Liver (tissue), 8 donors: ENCODE measurements at regions not wholly inside any gene's neighbourhood (a gene's known extent, or its start where the extent isn't known, plus 50 kb on each side); places are given as distances from the start of the nearest gene placed in this dataset.

Source experiments
- DNase-seq: peaks from one replicate; pipeline ENCODE4 v3.0.0-alpha.2; 2017; ENCODE audit warnings: low spot score
- H3K27ac ChIP-seq, 2 donors: one replicate each; pipeline ENCODE4 v1.7.0; 2013; ENCODE audit warnings: inconsistent platforms in 2 of 2, low read length in 2 of 2, control low read depth in 1 of 2, low read depth in 1 of 2, mild to moderate bottlenecking in 1 of 2
- H3K27me3 ChIP-seq, 4 donors: one replicate each; pipeline versions ENCODE4 v1.6.1 to v1.7.0; 2013; ENCODE audit warnings: low read length in 3 of 4, inconsistent platforms in 1 of 4, mild to moderate bottlenecking in 1 of 4, moderate library complexity in 1 of 4; ENCODE audit not compliant: control insufficient read depth in 4 of 4, insufficient read depth in 4 of 4
- H3K36me3 ChIP-seq, 4 donors: one replicate each; pipeline versions ENCODE4 v1.6.1 to v1.7.0; 2013; ENCODE audit warnings: low read length in 3 of 4, mild to moderate bottlenecking in 3 of 4, low read depth in 1 of 4, moderate library complexity in 1 of 4; ENCODE audit not compliant: control insufficient read depth in 4 of 4, insufficient read depth in 3 of 4
- H3K4me1 ChIP-seq, 4 donors: one replicate each; pipeline versions ENCODE4 v1.6.1 to v1.7.0; 2013; ENCODE audit warnings: low read length in 3 of 4, mild to moderate bottlenecking in 3 of 4, moderate library complexity in 1 of 4; ENCODE audit not compliant: control insufficient read depth in 4 of 4, insufficient read depth in 4 of 4
- H3K4me3 ChIP-seq, 3 donors: one replicate each; pipeline versions ENCODE4 v1.6.1 to v1.7.0; 2013; ENCODE audit warnings: low read length in 3 of 3, control low read depth in 1 of 3, low read depth in 1 of 3, mild to moderate bottlenecking in 1 of 3
- H3K9ac ChIP-seq, 2 donors: one replicate each; pipeline ENCODE4 v1.7.0; 2013; ENCODE audit warnings: low read length in 2 of 2, mild to moderate bottlenecking in 2 of 2, moderate library complexity in 2 of 2, control low read depth in 1 of 2, low read depth in 1 of 2
- H3K9me3 ChIP-seq, 4 donors: one replicate each; pipeline versions ENCODE4 v1.6.1 to v1.7.0; 2013; ENCODE audit warnings: low read length in 3 of 4; ENCODE audit not compliant: control insufficient read depth in 4 of 4
- ATF3 ChIP-seq: IDR thresholded peaks from 2 replicates; pipeline ENCODE4 v1.6.1; 2016; ENCODE audit warnings: antibody characterized with exemption
- CTCF ChIP-seq: fragments of 150-350 bp; IDR thresholded peaks from 2 replicates; pipeline ENCODE4 v1.5.1; 2017; ENCODE audit warnings: improper control_type of control experiment, low read depth, low read length; ENCODE audit not compliant: missing input control
- EGR1 ChIP-seq, 2 donors: IDR thresholded peaks; 2 replicates each; pipeline ENCODE4 v1.6.1; 2016 to 2018; ENCODE audit warnings: antibody characterized with exemption in 2 of 2, low read depth in 2 of 2
- FOXA1 ChIP-seq: IDR thresholded peaks from 2 replicates; pipeline ENCODE4 v1.6.1; 2016; ENCODE audit warnings: antibody characterized with exemption
- GABPA ChIP-seq, 2 donors: IDR thresholded peaks in 1 of 2; conservative IDR thresholded peaks in 1 of 2; 2 replicates each; pipeline ENCODE4 v1.6.1; 2016; ENCODE audit warnings: antibody characterized with exemption in 2 of 2, mild to moderate bottlenecking in 1 of 2, moderate library complexity in 1 of 2
- HNF4A ChIP-seq, 2 donors: conservative IDR thresholded peaks; 2 replicates each; pipeline ENCODE4 v1.6.1; 2016; ENCODE audit warnings: antibody characterized with exemption in 2 of 2, mild to moderate bottlenecking in 2 of 2
- HNF4G ChIP-seq: IDR thresholded peaks from 2 replicates; pipeline ENCODE4 v1.6.1; 2016; ENCODE audit warnings: antibody characterized with exemption
- JUND ChIP-seq, 2 donors: IDR thresholded peaks; 2 replicates each; pipeline ENCODE4 v1.6.1; 2016; ENCODE audit warnings: antibody characterized with exemption in 2 of 2
- MAX ChIP-seq: IDR thresholded peaks from 2 replicates; pipeline ENCODE4 v1.6.1; 2016; ENCODE audit warnings: antibody characterized with exemption
- RAD21 ChIP-seq, 2 donors: IDR thresholded peaks; 2 replicates each; pipeline ENCODE4 v1.6.1; 2016; ENCODE audit warnings: antibody characterized with exemption in 2 of 2, mild to moderate bottlenecking in 2 of 2
- RXRA ChIP-seq, 2 donors: IDR thresholded peaks; 2 replicates each; pipeline ENCODE4 v1.6.1; 2017 to 2018; ENCODE audit warnings: antibody characterized with exemption in 2 of 2, mild to moderate bottlenecking in 1 of 2
- SP1 ChIP-seq: IDR thresholded peaks from 2 replicates; pipeline ENCODE4 v1.6.1; 2018; ENCODE audit warnings: antibody characterized with exemption, mild to moderate bottlenecking
- TAF1 ChIP-seq: conservative IDR thresholded peaks from 2 replicates; pipeline ENCODE4 v1.6.1; 2016; ENCODE audit warnings: antibody characterized with exemption, mild to moderate bottlenecking
- YY1 ChIP-seq: IDR thresholded peaks from 2 replicates; pipeline ENCODE4 v1.6.1; 2016; ENCODE audit warnings: antibody characterized with exemption, mild to moderate bottlenecking
- WGBS: extraction: QIAGEN DNeasy Blood & Tissue Kit; methylation state at CpG from one replicate; pipeline ENCODE4 v1.1.7; 2013; 5-methylcytosine and 5-hydroxymethylcytosine counted together
- TF ChIP-seq, protein P1 (sequence below): IDR thresholded peaks from 2 replicates; pipeline ENCODE4 v1.6.1; 2016; ENCODE audit warnings: antibody characterized with exemption
- donor health status: healthy.
- donor health status: healthy.
- donor health status: healthy.
- donor health status: healthy.
- donor health status: healthy.

- Histone ChIP-seq H3K27ac (no peak overlapping the region), H3K4me3 (no peak overlapping the region), H3K4me1 (no peaks in the 10 kb centered on the region), H3K9me3 (peaks cover 0 to 2% (median 0%) of the 10 kb centered on the region in 4 donors), H3K36me3 (no peaks in the 10 kb centered on the region), H3K9ac (no peak overlapping the region), H3K27me3 (no peaks in the 10 kb centered on the region)
- TF ChIP-seq SP1 = no peak
- TF ChIP-seq CTCF = no peak
- no peak for TF ChIP-seq EGR1 (IDR thresholded peaks at IDR 0.05; ENCODE audit: low read depth in 2 of 2)
- no peak for TF ChIP-seq ATF3
- no peak for TF ChIP-seq TAF1
- no peak for TF ChIP-seq HNF4A (conservative IDR thresholded peaks at IDR 0.05)
- TF ChIP-seq GABPA (IDR thresholded peaks at IDR 0.05 in 1 of 2, conservative IDR thresholded peaks at IDR 0.05 in 1 of 2) = no peak
- TF ChIP-seq FOXA1 = no peak
- TF ChIP-seq, protein P1, sequence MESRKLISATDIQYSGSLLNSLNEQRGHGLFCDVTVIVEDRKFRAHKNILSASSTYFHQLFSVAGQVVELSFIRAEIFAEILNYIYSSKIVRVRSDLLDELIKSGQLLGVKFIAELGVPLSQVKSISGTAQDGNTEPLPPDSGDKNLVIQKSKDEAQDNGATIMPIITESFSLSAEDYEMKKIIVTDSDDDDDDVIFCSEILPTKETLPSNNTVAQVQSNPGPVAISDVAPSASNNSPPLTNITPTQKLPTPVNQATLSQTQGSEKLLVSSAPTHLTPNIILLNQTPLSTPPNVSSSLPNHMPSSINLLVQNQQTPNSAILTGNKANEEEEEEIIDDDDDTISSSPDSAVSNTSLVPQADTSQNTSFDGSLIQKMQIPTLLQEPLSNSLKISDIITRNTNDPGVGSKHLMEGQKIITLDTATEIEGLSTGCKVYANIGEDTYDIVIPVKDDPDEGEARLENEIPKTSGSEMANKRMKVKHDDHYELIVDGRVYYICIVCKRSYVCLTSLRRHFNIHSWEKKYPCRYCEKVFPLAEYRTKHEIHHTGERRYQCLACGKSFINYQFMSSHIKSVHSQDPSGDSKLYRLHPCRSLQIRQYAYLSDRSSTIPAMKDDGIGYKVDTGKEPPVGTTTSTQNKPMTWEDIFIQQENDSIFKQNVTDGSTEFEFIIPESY = no peak
- no peak for TF ChIP-seq RAD21 (IDR thresholded peaks at IDR 0.05)
- TF ChIP-seq YY1 = no peak
- no peak for DNase-seq
- 90% methylated on average over 6 of the region's 6 CpGs for WGBS
Measured at GRCh38 chr12:11960646-11961045, 110.1 kb upstream of the BCL2L14 start.

GRCh38 chr12:11961686-11962085 is 109.1 kb upstream of the BCL2L14 start:
- H3K9me3 ChIP-seq = peaks cover 0 to 2% (median 0%) of the 10 kb centered on the region in 4 donors
- TF ChIP-seq GABPA (IDR thresholded peaks at IDR 0.05 in 1 of 2, conservative IDR thresholded peaks at IDR 0.05 in 1 of 2) = no peak
- no peak for TF ChIP-seq MAX
- TF ChIP-seq HNF4G = no peak
- H3K27me3 ChIP-seq = no peaks in the 10 kb centered on the region
- 85% methylated on average over 5 of the region's 5 CpGs for WGBS
- H3K36me3 ChIP-seq = no peaks in the 10 kb centered on the region
- H3K4me1 ChIP-seq = no peaks in the 10 kb centered on the region
- no peak overlapping the region for H3K9ac ChIP-seq
- H3K4me3 ChIP-seq = no peak overlapping the region
- no peak overlapping the region for H3K27ac ChIP-seq
- no peak for DNase-seq

GRCh38 chr12:11962860-11963259 is 107.9 kb upstream of the BCL2L14 start:
- Histone ChIP-seq H3K9ac (no peak overlapping the region), H3K27me3 (no peaks in the 10 kb centered on the region), H3K9me3 (peaks cover 0 to 2% (median 0%) of the 10 kb centered on the region in 4 donors), H3K27ac (no peak overlapping the region), H3K4me3 (no peak overlapping the region), H3K36me3 (no peaks in the 10 kb centered on the region), H3K4me1 (no peaks in the 10 kb centered on the region)
- TF ChIP-seq RXRA (IDR thresholded peaks at IDR 0.05) (no peak), JUND (IDR thresholded peaks at IDR 0.05) (no peak), RAD21 (IDR thresholded peaks at IDR 0.05) (no peak), HNF4A (conservative IDR thresholded peaks at IDR 0.05) (no peak), EGR1 (IDR thresholded peaks at IDR 0.05; ENCODE audit: low read depth in 2 of 2) (no peak)
- TF ChIP-seq, protein P1 = no peak
- 94% methylated on average over 5 of the region's 5 CpGs for WGBS
- DNase-seq = no peak
